ENCODE measurements at regions not wholly inside any gene's neighbourhood (a gene's known extent, or its start where the extent isn't known, plus 50 kb on each side); places are given as distances from the start of the nearest gene placed in this dataset.

DNA sequence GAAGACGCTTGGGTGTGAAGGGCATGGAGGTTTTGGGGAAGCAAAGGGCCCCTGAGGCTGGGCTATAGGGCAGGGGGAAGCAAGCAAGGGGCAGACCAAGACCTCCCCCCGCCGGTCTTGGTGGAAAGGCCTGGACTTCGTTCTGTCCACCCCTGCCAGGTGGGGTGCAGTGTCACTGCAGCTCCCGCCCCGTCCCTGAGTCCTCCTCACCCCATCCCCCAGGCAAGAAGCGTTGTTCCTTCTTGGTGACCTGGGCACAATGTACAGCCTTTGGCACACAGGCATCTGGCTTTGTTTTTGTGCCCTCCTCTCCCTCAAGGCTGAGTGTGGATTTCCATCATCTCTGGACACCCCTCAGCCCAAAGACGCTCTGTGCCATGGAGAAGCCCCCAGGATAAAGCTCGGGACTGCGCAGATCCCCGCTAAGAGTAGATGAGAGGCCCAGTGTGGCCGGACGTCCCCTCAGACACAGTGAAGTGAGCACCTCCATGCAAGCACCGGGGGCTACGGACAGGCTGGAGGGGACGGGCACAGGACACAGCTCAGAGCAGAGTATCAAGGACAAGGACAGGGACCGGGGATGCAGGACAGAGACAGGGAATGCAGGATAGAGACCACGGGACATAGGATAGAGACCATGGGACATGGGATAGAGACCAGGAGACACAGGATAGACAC, 89.4 kb upstream of the ACTRT2 start:
- 86% methylated on average over 18 of the region's 18 CpGs; no CpG with 5 or more reads in 1 of the 2 experiments for WGBS, 2 experiments (ENCODE audit: extremely low coverage in 1 of 2, insufficient coverage in 1 of 2, insufficient read length in 1 of 2, insufficient replicate concordance in 2 of 2, low coverage in 1 of 2, low lambda C conversion rate in 2 of 2, missing lambda C conversion rate in 1 of 2)
- TF ChIP-seq CTBP2 (IDR thresholded peaks at IDR 0.05; ENCODE audit: borderline replicate concordance, insufficient read depth, insufficient read length, low read length): no peak
- TF ChIP-seq CBX8 (IDR thresholded peaks at IDR 0.05; ENCODE audit: borderline replicate concordance, low read depth, low read length): no peak
- TF ChIP-seq, protein P1, sequence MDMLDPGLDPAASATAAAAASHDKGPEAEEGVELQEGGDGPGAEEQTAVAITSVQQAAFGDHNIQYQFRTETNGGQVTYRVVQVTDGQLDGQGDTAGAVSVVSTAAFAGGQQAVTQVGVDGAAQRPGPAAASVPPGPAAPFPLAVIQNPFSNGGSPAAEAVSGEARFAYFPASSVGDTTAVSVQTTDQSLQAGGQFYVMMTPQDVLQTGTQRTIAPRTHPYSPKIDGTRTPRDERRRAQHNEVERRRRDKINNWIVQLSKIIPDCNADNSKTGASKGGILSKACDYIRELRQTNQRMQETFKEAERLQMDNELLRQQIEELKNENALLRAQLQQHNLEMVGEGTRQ (IDR thresholded peaks at IDR 0.05; ENCODE audit: low read length): no peak
- no peak for TF ChIP-seq EGR1 (IDR thresholded peaks at IDR 0.05; ENCODE audit: borderline replicate concordance, low read depth, low read length)
- TF ChIP-seq SUZ12 (IDR thresholded peaks at IDR 0.05; ENCODE audit: low read length): no peak
- Histone ChIP-seq H3K23ac (ENCODE audit: insufficient read length) (no peak overlapping the region), H3K4ac (replicated peaks; ENCODE audit: insufficient read length, low read depth, low read length) (no peak overlapping the region), H2BK15ac (ENCODE audit: low read length) (no peak overlapping the region), H2AK5ac (ENCODE audit: low read depth, low read length) (no peak overlapping the region), H3K36me3 (ENCODE audit: control insufficient read depth in 2 of 4, insufficient read depth in 4 of 4, low read length in 3 of 4) (no peaks in the 10 kb centered on the region), H2AFZ (ENCODE audit: low read length) (no peak overlapping the region), H3K4me2 (ENCODE audit: insufficient read depth in 1 of 2, low read depth in 2 of 2, low read length in 2 of 2) (no peak overlapping the region), H3K23me2 (ENCODE audit: low read depth, low read length) (no peaks in the 10 kb centered on the region), H3K18ac (ENCODE audit: extremely low read depth, low read length) (no peak overlapping the region), H2BK12ac (ENCODE audit: low read depth, low read length) (no peak overlapping the region), H3K79me2 (ENCODE audit: control insufficient read depth in 1 of 2, insufficient read depth in 2 of 2, low read length in 2 of 2) (no peaks in the 10 kb centered on the region), H3K79me1 (ENCODE audit: low read depth, low read length) (no peaks in the 10 kb centered on the region), H4K8ac (ENCODE audit: extremely low read depth, insufficient read depth, low read length) (no peak overlapping the region), H4K20me1 (replicated peaks in 1 of 2; ENCODE audit: control insufficient read depth in 1 of 2, insufficient read depth in 2 of 2, low read length in 2 of 2) (no peaks in the 10 kb centered on the region), H3K4me3 (ENCODE audit: extremely low read depth in 1 of 4, insufficient read depth in 2 of 4, low read depth in 3 of 4, low read length in 4 of 4) (no peak overlapping the region), H3K27ac (ENCODE audit: low read depth, low read length) (no peak overlapping the region), H2BK5ac (ENCODE audit: low read depth, low read length) (no peak overlapping the region), H4K91ac (replicated peaks; ENCODE audit: insufficient read length, low read length) (no peak overlapping the region), H2BK120ac (replicated peaks; ENCODE audit: low read depth, low read length) (no peak overlapping the region), H3K9me3 (ENCODE audit: insufficient read depth in 2 of 2, low read depth in 1 of 2, low read length in 1 of 2) (peaks cover 87 to 100% of the 10 kb centered on the region in 2 experiments), H3K14ac (ENCODE audit: insufficient read length) (no peak overlapping the region), H3K4me1 (replicated peaks in 1 of 4; ENCODE audit: control insufficient read depth in 3 of 4, insufficient read depth in 4 of 4, low read length in 3 of 4) (no peaks in the 10 kb centered on the region), H4K5ac (ENCODE audit: insufficient read length, low read depth, low read length) (no peak overlapping the region), H3K9ac (replicated peaks in 1 of 4; ENCODE audit: extremely low read depth in 1 of 4, low read depth in 3 of 4, low read length in 3 of 4) (no peak overlapping the region), H2BK20ac (ENCODE audit: low read length) (no peak overlapping the region), H3K56ac (replicated peaks; ENCODE audit: insufficient read length, low read depth, low read length) (no peak overlapping the region), H3K27me3 (replicated peaks in 1 of 4; ENCODE audit: control insufficient read depth in 3 of 4, extremely low read depth in 1 of 4, insufficient read depth in 3 of 4, low read length in 3 of 4) (no peaks in the 10 kb centered on the region)
- FAIRE-seq (no peak), DNase-seq (ENCODE audit: low read depth in 1 of 2, low spot score in 2 of 2) (no peak)
- ChIA-PET POLR2A (ENCODE audit: partially characterized antibody) (no interaction called here), CTCF (ENCODE audit: partially characterized antibody) (no interaction called here)
